ENCODE measurements at regions not wholly inside any gene's neighbourhood (a gene's known extent, or its start where the extent isn't known, plus 50 kb on each side); places are given as distances from the start of the nearest gene placed in this dataset.

DNA sequence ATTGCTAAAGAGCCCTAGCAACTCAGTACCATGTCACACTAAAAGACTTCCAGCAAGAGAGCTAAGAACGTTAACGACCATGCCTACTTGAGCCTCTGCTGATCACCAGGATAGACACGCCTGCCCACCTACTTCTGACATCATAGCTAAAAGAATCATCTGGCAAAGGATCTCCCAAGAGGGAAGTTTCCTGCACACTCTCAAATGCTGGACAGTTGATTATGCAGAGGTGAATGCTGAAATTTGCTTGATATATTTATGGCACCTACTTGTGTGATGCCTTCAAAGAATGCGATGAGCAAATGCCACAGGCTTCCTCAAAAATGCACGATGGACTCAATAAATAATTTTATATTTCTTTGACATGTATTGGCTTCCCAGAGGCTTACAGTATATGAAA is 113.6 kb downstream of the GALC start:
- no peak for DNase-seq

DNA sequence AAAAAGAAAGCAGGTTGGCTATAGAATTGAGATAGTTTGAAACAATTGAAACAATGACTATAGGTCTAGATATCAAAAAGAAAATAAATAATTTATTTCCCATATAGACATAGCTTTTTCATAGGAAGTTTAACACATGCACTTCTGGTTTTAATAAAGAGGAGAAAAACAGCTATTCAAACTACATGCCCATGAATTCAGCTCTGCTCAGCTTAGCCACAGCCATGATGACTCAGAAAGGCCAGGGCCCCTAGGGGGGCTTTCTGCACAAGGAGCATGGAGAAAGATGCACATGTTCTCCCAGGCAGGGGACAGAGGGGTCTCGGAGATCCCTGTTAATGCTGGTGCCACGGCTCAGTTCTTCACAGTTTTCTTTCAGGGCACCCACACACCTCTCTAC is 114.0 kb downstream of the GALC start:
- no peak for DNase-seq

DNA sequence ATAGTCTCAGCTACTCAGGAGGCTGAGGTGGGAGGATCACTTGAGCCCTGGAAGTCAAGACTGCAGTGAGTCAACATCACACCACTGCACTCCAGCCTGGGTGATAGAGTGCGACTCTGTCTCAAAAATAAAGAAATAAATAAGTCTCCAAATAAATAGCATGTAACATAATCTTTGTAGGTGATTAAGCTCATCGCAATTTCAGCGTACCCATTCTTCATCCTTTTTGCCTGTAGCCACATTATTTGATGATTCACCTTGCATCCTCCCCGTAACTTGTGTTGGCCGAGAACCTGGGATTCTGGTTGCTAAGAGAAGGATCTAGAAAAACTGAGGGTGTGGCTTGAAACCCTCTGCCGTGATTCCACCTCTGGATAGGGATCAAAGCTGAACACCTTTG is 115.1 kb downstream of the GALC start:
- DNase-seq = no peak

DNA sequence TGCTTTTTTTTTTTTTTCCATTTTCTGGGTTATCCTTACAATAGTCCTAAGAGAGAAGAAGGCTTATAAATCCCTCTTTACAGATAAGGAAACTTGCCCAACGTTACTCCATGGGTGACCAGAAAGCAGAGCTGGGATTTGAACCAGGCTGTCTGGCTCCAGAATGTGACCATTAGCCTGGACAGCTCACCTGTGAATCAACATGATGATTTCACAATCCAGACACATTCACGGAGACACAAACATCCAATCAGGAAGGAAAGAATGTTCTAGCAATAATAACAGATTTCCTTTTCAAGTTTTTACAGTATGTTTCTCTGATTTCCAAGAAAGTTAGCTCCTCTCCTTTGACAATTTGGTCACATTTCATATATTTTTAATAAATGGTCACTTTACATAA is 118.3 kb downstream of the GALC start:
- no peak for DNase-seq

DNA sequence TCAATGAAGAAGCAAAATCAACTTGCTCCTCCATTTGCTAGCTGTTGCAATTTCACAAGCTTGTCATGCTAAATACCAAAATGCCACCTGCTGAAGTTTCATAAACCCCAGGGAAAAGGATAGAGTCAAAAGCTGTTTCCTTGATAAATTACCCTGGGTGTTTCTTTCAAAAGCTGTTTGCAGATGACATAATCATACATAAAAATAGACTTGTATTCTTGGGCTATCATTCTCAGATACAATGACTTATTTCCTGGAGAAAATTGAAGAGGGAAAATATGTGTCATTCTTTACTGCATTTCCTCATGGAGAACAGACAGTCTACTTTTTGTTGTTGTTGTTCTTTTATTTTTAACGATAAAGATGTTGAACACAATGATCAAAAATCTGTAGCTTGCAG is 119.2 kb downstream of the GALC start:
- no peak for DNase-seq

DNA sequence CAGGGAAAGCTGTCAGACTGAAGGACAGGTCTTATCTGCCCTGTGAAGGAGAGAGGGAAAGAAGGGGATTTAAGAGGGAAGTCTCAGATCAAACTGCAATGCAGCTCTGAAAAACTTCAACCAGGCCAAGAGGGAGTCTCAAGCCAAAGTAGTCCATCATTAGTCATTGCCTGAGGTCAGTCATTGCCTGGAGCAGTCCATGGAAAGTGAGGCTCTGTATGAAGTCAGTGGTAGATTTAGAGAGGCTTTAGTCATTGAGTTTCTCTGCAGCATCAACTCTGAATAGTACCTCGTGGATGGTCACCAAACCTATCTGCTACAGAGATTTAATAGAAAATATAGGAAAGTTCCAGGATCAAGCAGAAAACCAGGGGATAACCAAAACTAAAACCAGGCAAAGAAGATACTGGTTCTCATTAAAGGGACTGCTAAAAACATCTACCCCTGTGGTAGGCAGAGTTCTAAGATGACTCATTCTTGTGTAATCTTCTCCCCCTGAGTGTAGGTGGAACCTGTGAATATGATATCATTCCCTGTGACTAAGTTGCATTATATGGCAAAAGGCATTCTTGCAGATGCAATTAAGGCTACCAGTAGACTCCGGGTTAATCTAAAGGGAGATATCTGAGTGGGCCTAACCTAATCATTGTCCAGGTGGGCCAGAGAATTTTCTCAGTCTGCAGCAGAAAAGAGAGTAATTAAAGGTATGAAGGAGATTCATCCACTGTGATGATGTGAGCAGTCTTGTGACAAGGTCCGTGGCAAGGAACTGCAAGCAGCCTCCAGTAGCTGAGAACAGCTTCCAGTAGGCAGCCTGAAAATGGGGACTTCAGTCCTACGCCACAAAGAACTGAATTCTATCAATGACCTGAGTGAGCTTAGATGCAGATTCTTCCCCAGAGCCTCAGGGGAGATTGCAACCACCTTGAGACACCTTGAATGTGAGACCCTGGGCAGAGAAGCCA is 123.1 kb downstream of the GALC start:
- no peak for DNase-seq

DNA sequence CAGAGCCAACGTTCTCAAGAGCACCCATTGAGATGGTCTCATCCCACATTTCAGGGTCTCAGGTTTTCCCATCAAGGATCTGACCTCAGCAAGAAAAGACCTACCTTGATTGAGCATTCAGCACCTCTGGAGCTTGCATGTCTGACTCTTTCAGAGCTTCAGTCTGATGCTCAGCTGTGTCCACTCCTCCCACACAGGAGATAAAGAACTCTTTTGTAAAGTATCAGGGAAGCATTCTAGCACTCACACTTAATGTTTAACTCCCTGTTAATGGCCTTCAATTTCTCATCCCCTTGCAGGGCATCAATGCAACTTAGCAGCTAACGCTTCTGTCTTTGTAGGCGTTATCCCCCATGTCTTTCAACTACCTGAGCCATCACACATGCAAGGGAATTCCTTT is 124.1 kb downstream of the GALC start:
- no peak for DNase-seq

DNA sequence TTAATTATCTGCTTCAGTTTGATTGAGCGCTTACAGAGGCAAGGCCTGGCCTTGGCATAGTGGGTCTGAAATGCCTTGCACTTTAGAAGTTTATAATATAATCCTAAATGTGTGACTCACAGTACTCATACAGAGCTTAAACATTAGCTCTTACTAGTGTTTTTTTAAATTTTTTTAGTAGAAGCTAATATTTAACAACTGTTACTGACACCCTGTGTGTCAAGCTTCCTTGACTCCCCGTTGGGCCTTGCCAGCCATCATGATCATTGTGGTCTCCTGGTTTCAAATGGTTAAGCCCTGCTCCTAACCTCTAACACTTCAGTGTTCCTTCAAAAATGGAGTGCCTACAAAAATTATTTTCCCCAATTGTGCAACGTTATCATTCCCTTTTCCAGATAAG is 126.9 kb downstream of the GALC start:
- DNase-seq = no peak

DNA sequence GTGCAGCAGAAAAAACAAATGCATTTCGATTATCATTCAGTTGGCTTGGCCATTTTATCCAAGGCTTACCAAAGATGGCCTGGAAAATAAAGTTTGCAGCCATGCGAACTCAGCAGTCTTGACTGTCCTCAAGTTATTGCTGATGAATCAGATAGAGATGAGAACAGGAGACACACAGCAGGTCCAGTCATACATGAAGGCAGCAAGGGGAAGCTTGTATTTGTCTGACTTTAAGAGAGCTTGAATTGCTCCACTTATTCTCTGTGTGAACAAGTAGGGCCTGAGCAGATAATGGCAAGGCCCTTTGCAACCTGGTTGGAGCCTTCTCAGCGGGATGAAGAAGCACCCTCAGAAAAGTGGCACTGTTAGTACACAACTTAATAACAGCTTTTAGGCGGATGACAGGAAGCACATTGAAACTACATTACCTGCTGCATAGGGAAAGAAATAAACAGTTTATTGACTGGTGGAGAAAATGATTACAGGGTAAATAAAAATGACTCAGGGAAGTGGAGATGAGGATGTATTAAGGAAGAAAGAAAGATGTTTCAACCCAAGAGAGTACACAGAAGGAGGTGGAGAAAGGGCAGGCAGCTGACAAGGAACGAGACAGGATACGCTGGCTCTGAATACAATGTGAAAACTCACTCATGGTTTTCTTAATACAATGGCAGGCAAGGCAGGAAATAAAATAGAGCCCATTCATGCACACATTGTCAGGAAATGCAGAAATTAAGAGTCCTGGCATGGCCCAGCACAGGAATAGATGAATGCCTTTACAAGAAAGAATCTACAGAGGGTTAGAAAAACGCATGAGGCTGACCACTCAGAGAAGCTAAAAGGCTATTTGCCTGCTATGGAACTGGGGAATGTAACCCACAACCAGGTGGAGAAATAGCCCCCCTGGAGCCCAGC is 128.4 kb downstream of the GALC start:
- DNase-seq = no peak

DNA sequence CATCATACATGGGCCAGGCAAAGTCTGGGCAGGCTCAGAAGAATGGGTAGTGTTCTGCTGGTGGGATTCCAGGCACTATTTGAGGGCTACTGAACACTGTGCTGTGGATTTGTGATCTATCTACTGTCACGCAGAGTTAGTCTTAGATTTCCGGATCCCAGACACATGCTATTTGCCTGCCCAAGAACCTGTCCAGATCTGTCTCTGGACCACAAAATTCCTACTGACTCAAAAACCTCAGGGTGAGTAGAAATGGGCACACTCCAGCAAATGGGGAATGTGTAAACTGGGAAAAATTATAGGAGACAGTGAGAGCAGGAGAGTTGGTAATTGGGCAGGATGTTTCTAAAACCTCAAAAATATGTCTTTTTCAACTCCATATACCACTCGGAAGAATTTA is 129.9 kb downstream of the GALC start:
- no peak for DNase-seq

DNA sequence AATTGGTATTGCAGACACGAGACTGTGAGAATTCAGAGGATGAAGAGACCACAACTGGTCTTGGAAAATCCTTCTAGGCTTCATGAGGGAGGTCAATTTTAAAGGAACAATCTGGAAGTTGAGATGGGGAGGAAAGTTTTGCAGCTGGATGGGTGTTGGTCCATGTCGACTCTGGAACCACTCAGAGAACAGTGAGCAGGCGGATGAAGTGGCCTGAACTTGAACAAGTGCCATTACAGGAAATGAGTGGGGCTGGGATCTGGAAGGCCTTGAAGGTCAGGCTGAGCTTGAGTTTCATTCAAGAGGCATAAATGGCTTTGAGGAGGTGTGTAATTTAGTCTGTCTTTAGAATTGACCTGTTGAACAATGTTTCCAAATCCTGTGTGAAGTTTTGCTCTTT is 140.9 kb downstream of the GALC start:
- no peak for DNase-seq

DNA sequence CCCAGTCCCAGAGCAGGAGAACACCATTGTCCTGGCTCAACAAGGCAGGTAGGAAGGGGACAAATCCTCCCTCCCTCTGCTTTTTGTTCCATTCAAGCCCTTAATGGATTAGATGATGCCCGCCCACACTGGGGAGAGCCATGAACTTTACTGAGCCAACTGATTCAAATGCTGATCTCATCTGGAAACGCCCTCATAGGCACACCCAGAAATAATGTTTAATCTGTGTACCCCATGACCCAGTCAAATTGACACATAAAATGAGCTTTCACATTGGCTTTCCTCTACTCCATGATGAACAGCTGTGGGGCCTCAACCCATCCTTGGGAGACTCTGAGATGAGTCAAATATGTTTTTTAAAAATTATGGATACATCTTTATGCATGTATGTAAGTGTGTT is 141.8 kb downstream of the GALC start:
- no peak for DNase-seq

DNA sequence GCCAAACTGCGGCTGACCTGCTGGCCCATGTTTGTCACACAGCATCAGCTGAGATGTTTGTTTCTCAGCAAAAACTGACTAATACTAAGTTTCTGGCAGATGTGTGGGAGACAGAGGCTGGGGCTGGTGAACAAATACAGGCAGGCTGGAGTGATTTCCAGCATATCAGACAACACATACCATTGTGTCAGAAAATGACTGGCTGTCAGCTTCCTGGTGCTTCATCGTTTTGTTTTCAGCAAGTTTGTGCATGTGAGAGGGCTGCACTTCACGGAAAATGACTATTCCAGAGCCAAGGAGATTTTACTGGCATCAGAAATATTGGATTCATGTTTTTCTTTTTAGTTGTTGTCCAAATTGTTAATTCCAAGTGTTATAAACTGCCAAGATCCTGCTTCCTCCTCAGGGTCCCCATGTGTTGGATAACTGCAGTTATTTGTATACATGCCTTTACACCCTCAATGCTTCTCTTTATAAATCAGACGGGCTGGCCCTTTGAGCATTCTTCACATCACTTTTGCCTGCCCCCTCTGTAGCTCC is 145.7 kb downstream of the GALC start:
- no peak for DNase-seq

DNA sequence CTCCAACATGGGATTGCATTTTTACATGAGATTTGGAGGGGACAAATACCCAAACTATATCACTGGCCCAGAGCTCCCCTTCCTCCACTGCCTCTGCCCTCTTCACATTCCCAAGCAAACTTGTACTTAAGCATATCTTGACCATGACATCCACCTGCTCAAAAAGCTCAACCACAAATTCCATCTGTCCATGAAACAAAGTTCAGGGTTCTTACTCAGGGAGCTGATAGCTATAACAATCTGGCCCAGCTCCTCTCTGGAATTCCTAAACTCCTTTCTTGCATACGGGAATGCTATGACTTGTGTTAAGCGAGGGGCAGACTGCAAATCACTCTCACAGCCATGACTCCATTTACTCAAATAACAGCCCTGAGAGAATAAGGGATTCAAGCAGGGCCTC is 152.1 kb downstream of the GALC start:
- DNase-seq = no peak

DNA sequence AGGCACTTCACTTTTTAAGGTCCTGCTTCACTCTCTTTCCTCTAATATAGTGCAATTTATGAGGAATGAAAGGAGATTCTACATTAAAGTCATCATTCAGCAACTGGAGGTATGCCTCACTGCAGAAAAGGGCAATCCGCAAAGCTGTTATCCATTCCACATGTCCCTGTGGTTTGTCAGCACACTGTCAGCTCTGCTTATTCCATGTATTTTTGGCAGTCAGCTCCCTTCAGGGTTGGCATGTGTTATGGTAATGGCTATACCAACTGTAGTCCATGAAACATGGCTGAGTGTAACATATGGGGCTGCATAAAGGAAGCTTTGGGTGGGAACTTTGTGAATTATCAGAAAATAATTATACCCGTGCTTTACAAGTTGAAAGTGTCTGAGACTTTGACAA is 154.1 kb downstream of the GALC start:
- DNase-seq = no peak

DNA sequence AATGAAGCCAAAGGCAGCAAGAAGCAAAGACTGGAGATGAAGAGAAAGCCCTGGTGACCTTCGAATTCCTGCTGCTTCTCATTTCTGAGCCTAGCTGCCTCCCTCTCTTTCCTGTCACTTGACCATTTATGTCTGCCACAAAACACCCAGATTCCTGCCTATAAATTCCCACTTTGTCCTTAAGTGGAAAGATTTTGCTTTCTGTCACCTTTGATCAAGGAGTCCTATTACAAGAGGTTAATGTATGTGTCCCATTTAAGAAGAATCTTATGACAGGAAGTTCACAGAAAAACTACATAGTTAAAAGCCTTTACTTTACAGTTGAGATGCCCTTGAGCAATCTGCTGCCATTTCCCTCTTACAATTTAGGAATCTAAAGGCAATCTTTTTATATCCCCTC is 155.7 kb downstream of the GALC start:
- no peak for DNase-seq

DNA sequence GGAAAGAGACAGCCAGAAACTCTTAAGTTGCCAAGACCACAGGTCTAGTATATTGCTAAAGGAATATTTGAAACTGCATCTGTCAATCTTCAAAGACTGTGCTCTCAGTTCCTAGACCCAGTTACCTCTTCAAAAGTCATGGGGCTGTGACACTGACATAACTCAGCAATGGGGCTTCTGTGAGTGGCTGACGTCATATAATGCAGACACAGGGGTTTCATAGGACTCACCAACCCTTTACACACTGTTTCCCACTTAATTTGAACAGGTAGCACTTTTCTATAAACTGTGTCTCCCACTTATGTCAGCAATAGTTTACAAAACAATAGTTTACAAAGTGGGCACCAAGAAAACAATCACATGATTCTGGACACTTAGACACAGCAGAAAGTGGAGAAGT is 158.4 kb downstream of the GALC start:
- no peak for DNase-seq

DNA sequence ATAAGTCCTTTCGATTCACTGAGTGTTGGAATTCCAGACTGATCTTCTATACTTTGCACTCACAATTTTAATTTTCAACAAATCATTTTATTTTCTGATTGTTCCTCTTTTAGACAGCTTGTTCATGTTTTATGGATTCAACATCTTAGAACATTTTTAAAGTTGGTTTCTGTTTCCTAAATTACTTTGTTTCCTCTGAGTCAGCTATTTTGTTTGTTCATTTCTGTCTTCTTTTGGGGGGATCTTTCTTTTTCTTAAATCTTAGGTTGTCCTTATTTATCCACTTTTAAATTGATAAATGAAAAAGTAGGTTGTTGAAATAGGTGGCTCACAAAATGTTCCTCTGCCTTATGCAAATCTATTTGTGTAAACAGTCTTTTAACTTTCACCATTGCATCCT is 160.0 kb downstream of the GALC start:
- no peak for DNase-seq

DNA sequence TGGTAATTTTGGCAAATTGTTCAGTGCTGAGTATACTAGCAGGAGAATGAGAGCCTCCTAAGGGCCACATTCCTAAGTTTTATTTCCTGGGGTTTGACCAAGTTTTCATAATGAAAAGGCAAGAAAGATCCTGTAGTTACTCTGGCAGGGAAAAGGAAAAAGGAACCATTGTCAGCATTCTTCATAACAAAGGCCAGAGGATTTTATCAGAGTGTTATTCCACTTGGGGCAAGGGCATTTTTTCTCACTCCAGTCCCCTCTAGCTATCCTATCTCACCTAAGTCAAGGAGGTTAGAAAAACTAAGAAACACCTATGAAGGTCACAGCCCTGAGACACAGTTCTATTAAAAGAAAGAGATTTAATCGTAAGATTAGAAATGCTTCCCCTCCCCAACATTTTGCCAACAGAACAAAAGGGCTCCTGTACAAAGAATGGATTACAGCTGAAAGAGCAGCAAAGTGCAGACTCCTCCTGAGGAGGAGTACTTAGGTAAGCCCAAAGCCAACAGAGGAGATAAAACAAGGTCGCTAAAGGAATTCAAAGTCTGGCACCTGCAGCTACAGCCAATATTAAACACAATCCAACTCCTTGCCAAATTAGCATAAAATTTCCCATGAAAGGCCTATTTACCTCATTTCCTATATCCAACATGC is 162.4 kb downstream of the GALC start:
- DNase-seq = no peak

DNA sequence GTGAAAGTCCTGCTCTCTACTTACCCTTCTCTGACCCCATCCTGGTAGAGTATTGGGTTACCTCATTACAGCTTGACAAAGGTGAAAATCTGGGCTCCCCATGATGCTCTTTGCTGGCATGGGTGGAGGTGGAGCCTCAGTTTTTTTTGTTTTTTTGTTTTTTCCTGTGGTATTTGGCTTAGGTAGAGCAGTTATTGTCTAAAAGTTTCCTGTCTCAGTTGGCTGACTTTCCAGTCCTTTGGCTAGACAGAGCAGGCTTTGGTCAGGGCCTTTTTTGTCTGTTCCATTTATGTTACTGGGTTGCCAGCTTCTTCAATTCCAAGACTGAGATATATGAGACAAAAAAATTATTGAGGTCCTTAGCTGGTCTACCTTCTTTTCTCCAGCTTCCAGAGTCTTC is 163.4 kb downstream of the GALC start:
- no peak for DNase-seq

DNA sequence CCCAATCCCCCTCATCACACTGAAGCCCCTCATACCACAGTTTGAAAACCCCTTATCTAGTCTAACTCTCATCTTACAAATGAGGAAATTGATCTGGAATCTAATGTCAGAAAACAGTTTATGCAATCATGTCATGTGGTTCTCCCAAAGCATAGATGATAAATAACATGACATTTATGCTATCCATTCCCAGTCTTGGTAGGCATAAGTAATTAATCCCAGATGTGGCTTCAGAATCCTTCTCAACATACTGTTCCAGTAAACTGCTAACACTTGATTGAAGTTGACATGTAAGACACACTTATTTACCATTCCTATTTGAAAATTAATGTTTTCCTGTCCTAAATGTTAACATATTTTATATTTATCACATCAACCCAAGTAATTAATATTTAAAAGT is 168.7 kb downstream of the GALC start:
- DNase-seq = no peak

DNA sequence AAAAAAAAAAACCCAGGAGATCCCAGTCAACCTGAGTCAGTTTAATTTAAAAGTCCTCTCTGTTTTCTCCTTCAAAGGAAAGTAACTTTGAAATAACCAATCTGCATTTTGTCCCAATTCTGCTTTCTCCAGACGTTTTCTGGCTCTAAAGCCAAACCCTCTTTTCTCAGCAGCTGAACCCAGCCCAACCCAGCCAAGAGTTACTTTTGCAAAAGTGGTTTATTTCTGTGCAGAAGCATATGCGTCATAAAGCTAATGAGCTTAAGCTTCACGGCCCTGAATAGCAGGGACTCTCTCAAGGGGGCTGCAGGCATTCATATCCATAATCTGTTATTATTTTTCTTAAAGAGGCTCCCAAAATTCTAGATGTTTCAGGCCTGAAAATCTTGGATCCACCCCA is 176.6 kb downstream of the GALC start:
- no peak for DNase-seq

DNA sequence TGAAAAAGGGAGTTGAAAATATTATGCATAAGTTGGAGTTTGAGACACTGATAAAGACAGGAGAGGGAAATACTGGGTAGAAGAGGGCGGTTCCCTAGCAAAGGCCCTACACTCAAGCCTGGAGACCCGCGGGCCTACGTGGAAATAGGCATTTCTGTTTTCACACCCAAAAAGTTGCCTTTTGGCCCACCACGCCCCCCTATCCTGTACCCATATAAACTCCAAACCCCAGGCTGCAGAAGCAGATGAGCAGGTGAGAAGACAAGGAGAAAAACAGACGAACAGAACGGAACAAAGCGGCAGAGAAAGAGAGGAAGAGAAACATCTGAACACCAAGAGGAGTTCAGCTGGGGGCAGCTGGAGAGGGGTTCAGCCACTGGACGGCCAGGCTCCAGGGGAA is 177.9 kb downstream of the GALC start:
- no peak for DNase-seq

Data from NCI-H146 (cell line).